ENCODE measurements at regions not wholly inside any gene's neighbourhood (a gene's known extent, or its start where the extent isn't known, plus 50 kb on each side); places are given as distances from the start of the nearest gene placed in this dataset.

GRCh38 chr13:111461445-111462149, 141.2 kb downstream of the TEX29 start:
- no peak for TF ChIP-seq POLR2A (IDR thresholded peaks at IDR 0.05)
- TF ChIP-seq CTCF (IDR thresholded peaks at IDR 0.05) = no peak

Data from ovary (tissue), 3 donors.